Superior temporal gyrus (tissue), 1 donor: ENCODE measurements at regions not wholly inside any gene's neighbourhood (a gene's known extent, or its start where the extent isn't known, plus 50 kb on each side); places are given as distances from the start of the nearest gene placed in this dataset.

Source experiments
- DNase-seq: peaks from one replicate; pipeline ENCODE4 v3.0.0-alpha.2; 2016; ENCODE audit errors: extremely low spot score

DNA sequence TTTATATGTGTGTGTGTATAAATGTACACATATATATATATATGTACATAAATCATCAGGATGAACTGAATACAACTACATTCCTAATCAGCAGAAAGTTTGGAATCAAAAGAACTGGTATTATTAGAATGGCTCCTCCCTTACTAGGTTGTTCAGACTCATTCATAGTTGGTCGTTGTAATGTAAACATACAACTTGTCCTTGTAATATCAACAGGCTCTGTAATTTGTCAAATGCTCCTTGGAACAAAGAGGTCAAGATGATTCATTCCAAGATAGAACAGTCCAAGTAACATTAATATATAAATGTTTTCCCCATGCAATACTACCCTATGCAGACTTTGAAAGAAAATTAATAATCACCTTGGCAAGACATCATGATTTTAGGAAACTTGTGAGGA lies 351.4 kb upstream of the SMIM31 start:
- DNase-seq: no peak

DNA sequence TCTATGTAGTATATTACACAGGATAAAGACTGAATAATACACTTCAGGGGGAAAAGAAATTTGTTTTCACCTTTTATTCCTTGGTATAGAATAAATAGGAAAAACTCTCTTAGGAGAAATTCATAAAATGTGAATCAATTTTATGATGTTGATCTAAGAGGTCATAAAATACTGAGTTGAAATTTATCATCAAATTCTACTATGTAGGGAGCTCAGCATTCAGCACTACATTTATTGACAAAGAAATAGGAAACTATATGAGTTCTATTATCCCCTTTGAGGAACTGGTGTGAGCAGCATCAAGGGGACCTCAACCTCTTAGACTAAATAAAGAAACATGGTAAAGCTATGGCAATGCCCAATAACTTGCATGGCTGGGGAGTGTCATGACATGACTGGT lies 348.2 kb upstream of the SMIM31 start:
- DNase-seq: no peak

- DNase-seq: no peak
Measured at GRCh38 chr4:164408831-164409230, 345.1 kb upstream of the SMIM31 start.

DNA sequence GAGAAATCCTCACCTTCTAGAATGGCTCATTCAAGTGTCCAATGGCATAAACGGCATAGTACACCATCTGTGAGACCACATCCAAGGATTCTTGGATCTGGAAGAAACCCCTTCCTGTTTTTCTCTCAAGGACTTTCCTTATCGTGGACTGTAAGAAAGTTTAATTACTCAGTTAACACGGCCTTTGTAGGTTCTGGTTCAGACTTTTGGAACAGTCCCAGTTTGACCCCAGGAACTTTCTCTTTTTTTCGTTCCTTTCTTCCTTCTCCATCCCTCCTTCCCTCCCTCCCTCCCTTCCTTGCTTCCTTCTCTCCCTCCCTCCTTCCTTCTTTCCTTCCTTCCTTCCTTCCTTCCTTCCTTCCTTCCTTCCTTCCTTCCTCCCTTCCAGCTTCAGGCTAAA lies 343.5 kb upstream of the SMIM31 start:
- no peak for DNase-seq

GRCh38 chr4:164412246-164412645 lies 341.7 kb upstream of the SMIM31 start:
- no peak for DNase-seq

GRCh38 chr4:164413743-164414142 lies 340.2 kb upstream of the SMIM31 start:
- DNase-seq: no peak

DNA sequence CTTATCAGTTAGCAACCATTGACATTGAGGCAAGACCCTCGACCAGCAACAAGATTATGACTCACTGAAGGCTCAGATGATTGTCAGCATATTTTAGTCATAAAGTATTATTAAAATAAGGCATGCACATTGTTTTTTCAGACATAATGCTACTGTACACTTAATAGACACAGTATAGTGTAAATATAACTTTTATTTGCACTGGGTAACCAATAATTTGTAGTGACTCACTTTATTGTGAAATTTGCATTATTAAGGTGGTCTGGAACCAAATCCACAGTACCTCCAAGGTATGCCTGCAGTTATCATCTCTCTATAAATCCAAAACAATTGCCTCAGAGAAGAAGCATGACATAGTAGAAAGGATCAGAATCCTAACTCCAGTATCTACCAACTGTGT lies 330.1 kb upstream of the SMIM31 start:
- DNase-seq: no peak

DNA sequence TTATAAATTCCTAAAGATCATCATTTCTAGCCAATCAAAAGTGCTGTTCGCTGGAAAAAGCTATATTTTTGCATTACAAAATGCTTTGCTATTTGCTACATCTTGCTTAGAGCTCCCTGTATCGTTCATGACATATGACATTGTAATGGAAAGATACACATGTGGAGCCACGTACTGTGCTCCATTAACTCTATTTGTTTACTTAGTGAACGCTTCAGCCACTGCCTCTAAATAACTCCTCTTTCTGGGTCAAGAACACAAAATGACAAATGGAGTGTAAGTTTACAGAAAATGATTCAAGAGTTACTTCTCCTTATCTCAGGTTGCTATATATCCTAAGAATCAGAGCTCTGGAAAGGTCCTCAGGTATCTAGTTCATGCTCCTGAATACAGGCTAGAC lies 329.1 kb upstream of the SMIM31 start:
- no peak for DNase-seq

GRCh38 chr4:164428561-164428960 lies 325.4 kb upstream of the SMIM31 start:
- no peak for DNase-seq

DNA sequence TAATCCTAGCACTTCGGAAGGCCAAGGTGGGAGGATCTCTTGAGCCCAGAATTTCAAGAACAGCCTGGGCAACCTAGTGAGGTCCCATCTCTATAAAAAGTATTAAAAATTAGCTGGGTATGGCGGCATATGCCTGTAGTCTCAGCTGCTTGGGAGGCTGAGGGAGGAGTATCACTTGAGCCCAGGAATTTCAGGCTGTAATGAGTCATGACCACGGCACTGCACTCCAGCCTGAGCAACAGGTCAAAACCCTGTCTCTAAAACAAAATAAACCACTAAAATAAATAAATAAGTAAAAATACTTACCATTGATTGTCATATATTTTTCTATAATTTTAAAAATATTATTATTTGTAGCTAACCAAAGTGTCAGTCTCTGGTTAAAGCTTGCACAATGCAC lies 315.6 kb upstream of the SMIM31 start:
- DNase-seq: no peak

DNA sequence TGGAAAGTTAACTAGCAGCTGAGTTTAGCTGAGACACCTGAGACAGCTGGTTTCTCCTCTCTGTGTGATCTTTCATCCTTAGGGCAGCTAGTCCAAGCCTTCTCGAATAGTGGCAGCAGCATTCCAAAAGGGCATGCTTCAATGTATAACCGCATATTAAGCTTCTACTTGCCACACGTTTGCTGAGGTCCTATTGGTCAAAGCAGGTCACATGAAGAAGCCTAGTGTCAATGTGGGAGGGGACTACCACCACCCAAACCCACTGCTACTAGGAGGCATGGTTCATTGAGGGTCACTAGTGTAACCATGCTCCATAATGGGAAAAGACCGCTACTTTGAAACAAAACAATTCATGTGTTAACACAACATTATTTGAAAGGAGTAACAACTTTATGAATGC lies 314.9 kb upstream of the SMIM31 start:
- DNase-seq: no peak

DNA sequence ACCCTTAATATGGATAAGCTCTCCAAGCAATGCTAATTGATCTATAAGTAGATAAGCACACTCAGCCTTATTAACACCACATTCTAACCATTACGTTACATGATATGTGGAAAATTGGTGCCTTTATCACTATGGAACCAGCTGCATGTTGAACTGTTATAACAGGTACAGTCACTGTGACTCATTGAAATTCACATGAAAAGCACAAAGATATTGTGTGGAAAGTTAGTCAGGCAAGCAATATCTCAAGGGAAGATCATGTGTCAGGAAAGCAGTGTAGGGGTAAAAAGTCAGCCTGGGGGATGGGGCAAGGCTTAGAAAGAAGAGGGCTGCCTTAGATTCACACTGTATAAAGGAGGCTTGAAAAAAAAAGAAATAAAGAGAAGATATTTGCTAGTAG lies 313.7 kb upstream of the SMIM31 start:
- no peak for DNase-seq

DNA sequence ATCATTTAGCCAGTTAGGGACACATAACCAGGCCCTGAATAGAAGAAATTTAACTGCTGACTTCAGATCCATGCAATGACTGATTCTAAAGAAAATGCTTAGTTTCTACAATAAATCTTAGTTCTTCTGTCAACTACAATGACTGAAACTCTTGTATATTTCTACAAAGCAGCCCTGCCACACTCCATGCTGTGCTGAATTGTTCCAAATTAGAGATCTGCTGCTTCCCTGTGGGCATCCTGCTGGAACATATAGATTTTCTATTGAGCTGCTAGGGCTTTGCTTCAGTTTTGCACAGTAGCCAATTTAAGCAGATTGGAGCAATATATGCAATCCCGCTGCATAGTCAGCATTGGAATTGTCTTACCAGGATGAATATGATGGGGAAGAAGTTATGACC lies 312.8 kb upstream of the SMIM31 start:
- no peak for DNase-seq

- no peak for DNase-seq
Measured at GRCh38 chr4:164442180-164442579, 311.8 kb upstream of the SMIM31 start.

- DNase-seq: no peak
Measured at GRCh38 chr4:164446516-164446915, 307.4 kb upstream of the SMIM31 start.

DNA sequence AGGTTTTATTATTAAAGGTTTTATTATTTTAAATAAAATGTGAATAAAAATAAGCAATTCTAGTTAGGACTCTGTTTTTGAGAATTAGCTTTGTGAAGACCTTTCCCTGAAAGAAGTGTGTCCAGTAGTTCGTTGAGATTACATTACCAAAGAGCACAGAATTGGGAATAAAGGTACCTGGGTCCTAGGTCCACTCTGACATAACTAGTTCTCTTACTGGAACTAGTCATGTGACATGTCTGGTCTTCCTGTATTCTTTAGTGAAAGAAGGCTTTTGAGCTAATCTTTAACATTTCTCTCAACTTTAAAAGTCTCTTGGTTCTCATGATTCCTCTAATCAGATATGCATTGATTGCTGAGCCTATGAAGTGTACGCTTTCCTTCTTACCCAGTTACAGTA lies 292.0 kb upstream of the SMIM31 start:
- no peak for DNase-seq

GRCh38 chr4:164462471-164462870 lies 291.5 kb upstream of the SMIM31 start:
- no peak for DNase-seq

DNA sequence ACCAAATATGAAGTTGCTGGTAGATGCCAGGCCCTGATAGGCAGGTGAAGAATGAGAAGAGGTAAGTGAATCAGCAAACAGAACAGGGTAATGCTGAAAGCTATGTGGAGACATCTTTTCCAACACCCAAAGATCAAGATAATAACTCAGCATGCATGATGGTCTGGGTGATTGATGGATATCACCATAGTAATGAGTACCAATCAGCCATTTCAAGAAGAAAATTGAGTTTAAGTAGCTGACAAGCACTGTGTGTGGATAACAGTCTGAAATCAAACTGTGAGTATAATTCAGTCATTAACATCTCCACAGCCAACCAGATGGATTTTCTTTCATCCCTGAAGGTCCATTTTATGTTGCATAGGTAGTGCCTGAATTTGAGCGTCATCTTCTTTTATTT lies 289.6 kb upstream of the SMIM31 start:
- DNase-seq: no peak

GRCh38 chr4:164467493-164467892 lies 286.4 kb upstream of the SMIM31 start:
- no peak for DNase-seq

DNA sequence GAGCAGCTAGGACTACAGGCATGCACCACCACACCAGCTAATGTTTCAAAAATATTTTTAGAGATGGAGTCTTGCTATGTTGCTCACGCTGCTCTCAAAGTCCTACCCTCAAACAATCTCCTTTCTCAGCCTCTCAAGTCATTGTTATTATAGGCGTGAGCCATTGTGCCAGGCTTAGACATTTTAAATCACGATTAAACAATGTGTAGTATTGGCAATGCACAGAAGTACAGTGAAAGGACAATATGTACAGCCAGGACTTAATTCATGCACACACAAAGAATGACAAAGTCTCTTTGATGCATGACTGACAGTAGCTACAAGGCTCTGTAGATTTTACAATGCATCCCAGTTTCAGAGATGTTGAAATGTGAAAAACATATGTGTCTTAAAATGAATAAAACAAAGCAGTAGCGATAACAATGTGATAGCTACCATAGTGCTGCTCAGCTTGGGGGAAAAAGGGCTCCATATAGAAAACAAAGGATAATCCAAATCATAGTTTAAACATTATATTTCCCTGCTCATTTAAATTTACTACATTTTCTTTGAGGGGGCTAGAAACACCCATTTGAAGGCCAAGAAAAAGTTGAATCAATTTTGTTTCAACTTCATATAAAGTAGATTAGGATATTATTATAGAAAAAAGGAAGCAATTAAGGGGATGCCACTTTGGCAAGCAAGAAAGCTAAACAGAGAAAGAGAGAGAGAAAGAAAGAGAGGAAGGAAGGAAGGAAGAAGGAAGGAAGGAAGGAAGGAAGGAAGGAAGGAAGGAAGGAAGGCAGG lies 272.4 kb upstream of the SMIM31 start:
- DNase-seq: no peak

DNA sequence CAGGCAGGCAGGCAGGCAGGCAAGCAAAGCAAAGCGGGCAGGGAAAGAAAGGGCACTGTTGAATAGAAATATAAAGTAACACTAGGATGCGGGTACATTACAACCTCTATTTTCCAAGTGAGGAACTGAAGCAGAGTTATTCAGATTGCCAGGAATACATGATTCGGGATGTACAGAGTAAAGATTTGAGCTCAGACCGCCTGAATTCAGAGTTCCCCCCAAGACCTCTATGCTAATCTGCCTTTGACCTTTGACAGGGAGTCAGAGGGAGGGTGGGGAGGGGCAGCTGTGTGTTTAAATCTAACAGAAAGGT lies 271.9 kb upstream of the SMIM31 start:
- no peak for DNase-seq

DNA sequence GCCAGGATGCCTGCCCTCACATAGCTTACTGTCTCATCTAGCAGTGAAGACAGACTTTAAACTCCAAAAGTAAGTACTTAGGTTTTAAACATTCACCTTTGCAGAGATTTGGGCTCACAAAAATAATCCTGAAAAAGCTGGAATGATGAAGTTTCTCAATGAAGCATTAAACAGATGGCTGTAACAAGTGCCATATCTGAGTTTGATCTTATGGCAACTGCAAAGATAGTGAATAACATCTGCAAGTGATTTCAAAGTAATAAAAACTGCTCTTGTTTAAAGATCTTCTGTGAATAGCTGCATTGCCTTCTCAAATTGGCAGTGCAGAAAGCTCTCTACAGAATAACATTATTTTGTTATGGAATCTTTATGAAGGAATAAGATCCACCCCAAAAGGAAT lies 271.2 kb upstream of the SMIM31 start:
- DNase-seq: no peak

GRCh38 chr4:164483711-164484110 lies 270.2 kb upstream of the SMIM31 start:
- DNase-seq: no peak

GRCh38 chr4:164484551-164484950 lies 269.4 kb upstream of the SMIM31 start:
- DNase-seq: no peak
